K562 (cell line): ENCODE measurements at regions not wholly inside any gene's neighbourhood (a gene's known extent, or its start where the extent isn't known, plus 50 kb on each side); places are given as distances from the start of the nearest gene placed in this dataset.

Source experiments
- ATAC-seq: fragments of 200-7000 bp; cut with Tn5 transposase; 3 replicates; pipeline ENCODE4 v1.9.1; 2020; ENCODE audit warnings: moderate library complexity
- BruUV-seq: library from RNA; stranded (reverse); fragments of 400-500 nt; replicated peaks from 2 replicates; lab custom pipeline; 2021; lab: Mats Ljungman, UMichigan
- CTCF ChIA-PET: fragments of 300-600 bp; formaldehyde crosslinking; extraction: SDS; loops from one replicate; lab custom pipeline; 2021; ENCODE audit warnings: low intra/inter-chr PET ratio; lab: Yijun Ruan, JAX
- POLR2A ChIA-PET: fragments of 300-600, 350-650 bp; sonication (Branson Sonifier 250); formaldehyde crosslinking; extraction: SDS; loops from one replicate; lab custom pipeline; 2021; ENCODE audit warnings: antibody characterized with exemption, inconsistent platforms; lab: Yijun Ruan, JAX
- DNase-seq, 4 experiments: peaks; one replicate each; pipeline versions ENCODE4 v3.0.0 to v3.0.0-alpha.2; 2011 to 2018; ENCODE audit warnings: low spot score in 3 of 4, mixed read lengths in 3 of 4; ENCODE audit errors: extremely low read depth in 1 of 4
- FAIRE-seq: peaks from 2 replicates; lab custom pipeline; 2011; peaks lifted over from hg19 to GRCh38; lab: Jason Lieb, UNC
- H2AFZ ChIP-seq: 2 replicates; pipeline ENCODE4 v1.6.0; 2011; ENCODE audit warnings: low read depth, low read length, control low read depth, inconsistent platforms
- H3K27ac ChIP-seq: fragments of 200-600 bp; 3 replicates; pipeline ENCODE4 v1.8.0; 2011; ENCODE audit warnings: low read depth, mild to moderate bottlenecking, control low read depth, inconsistent platforms, low read length, moderate library complexity, mixed read lengths; ENCODE audit errors: extremely low read depth
- H3K27me3 ChIP-seq, 2 experiments: fragments of 300-600 bp in 1 of 2; 2 replicates in 1 of 2; 3 replicates in 1 of 2; pipeline versions ENCODE4 v1.6.0 to v1.8.0; 2011; ENCODE audit warnings: inconsistent platforms in 2 of 2, low read length in 2 of 2, mild to moderate bottlenecking in 1 of 2, mixed read lengths in 1 of 2, moderate library complexity in 1 of 2; ENCODE audit not compliant: control insufficient read depth in 2 of 2, insufficient read depth in 2 of 2
- H3K36me3 ChIP-seq: fragments of 300-600 bp; 3 replicates; pipeline ENCODE4 v1.8.0; 2011; ENCODE audit warnings: mild to moderate bottlenecking, low read length, inconsistent platforms; ENCODE audit not compliant: control insufficient read depth, insufficient read depth
- H3K4me1 ChIP-seq, 2 experiments: fragments of 200-600 bp in 1 of 2; replicated peaks in 1 of 2; 2 replicates in 1 of 2; 3 replicates in 1 of 2; pipeline versions ENCODE4 v1.5.1 to v1.8.0; 2011; ENCODE audit warnings: inconsistent platforms in 2 of 2, low read length in 2 of 2, mild to moderate bottlenecking in 1 of 2, mixed read lengths in 1 of 2, moderate library complexity in 1 of 2; ENCODE audit not compliant: control insufficient read depth in 2 of 2, insufficient read depth in 2 of 2
- H3K4me2 ChIP-seq: 2 replicates; pipeline ENCODE4 v1.6.1; 2011; ENCODE audit warnings: low read length, control low read depth, inconsistent platforms, mixed read lengths; ENCODE audit not compliant: insufficient read depth
- H3K4me3 ChIP-seq: fragments of 200-600 bp; sonication (generic), shearing (Covaris generic); 2 replicates; pipeline ENCODE4 v1.5.1; 2016; ENCODE audit warnings: control low read depth, inconsistent platforms
- H3K79me2 ChIP-seq: fragments of 200-600 bp; 3 replicates; pipeline ENCODE4 v1.8.0; 2011; ENCODE audit warnings: low read length, inconsistent platforms; ENCODE audit not compliant: control insufficient read depth, insufficient read depth
- H3K9ac ChIP-seq, 2 experiments: 2 replicates each; pipeline versions ENCODE4 v1.6.0 to v1.6.1; 2011; ENCODE audit warnings: low read depth in 2 of 2, low read length in 2 of 2, control low read depth in 1 of 2, inconsistent platforms in 1 of 2, mild to moderate bottlenecking in 1 of 2, mixed read lengths in 1 of 2; ENCODE audit not compliant: insufficient read depth in 1 of 2
- H3K9me1 ChIP-seq: one replicate; pipeline ENCODE4 v1.6.0; 2011; ENCODE audit warnings: inconsistent platforms, mild to moderate bottlenecking, low read length, moderate library complexity; ENCODE audit not compliant: control insufficient read depth, insufficient read depth
- H3K9me3 ChIP-seq: replicated peaks from 2 replicates; pipeline ENCODE4 v1.5.1; 2011; ENCODE audit warnings: low read depth, low read length, inconsistent platforms; ENCODE audit not compliant: control insufficient read depth, insufficient read depth
- H4K20me1 ChIP-seq: replicated peaks from 2 replicates; pipeline ENCODE4 v1.6.1; 2011; ENCODE audit warnings: low read length, inconsistent platforms, mixed read lengths; ENCODE audit not compliant: control insufficient read depth, insufficient read depth
- CEBPB ChIP-seq: fragments of 450-650 bp; IDR thresholded peaks from 2 replicates; pipeline ENCODE4 v1.6.1; 2016; ENCODE audit warnings: missing genetic modification characterization, missing compliant biosample characterization
- MYNN ChIP-seq, 2 experiments: sonication (generic); formaldehyde crosslinking in 1 of 2; IDR thresholded peaks; 2 replicates each; pipeline versions ENCODE4 v1.5.0 to v1.6.1; 2016 to 2020; ENCODE audit warnings: antibody characterized with exemption in 1 of 2, missing genetic modification reagents in 1 of 2
- STAG1 ChIP-seq: sonication (generic); formaldehyde crosslinking; IDR thresholded peaks from 2 replicates; pipeline ENCODE4 v1.5.0; 2020; ENCODE audit warnings: missing genetic modification reagents, borderline replicate concordance
- TARDBP ChIP-seq: fragments of 450-650 bp; IDR thresholded peaks from 2 replicates; pipeline ENCODE4 v1.6.1; 2016
- ZBTB40 ChIP-seq, 2 experiments: fragments of 450-650 bp in 1 of 2; sonication (generic) in 1 of 2; formaldehyde crosslinking in 1 of 2; IDR thresholded peaks; 2 replicates each; pipeline versions ENCODE4 v1.7.1 to v1.9.0; 2016 to 2022; ENCODE audit warnings: inconsistent platforms in 1 of 2, mild to moderate bottlenecking in 1 of 2, missing genetic modification reagents in 1 of 2
- ZC3H11A ChIP-seq: IDR thresholded peaks from 2 replicates; pipeline ENCODE4 v1.6.1; 2012; ENCODE audit warnings: low read depth, low read length, improper control_type of control experiment
- WGBS: fragments of 100-300 bp; shearing (Covaris generic); methylation state at CpG from one replicate; pipeline ENCODE4 v1.1.6; 2016; ENCODE audit warnings: low coverage, mixed read lengths; ENCODE audit not compliant: insufficient coverage; ENCODE audit errors: missing lambda C conversion rate; 5-methylcytosine and 5-hydroxymethylcytosine counted together
- in situ Hi-C: fragments of 300-500 bp; cut with MboI; formaldehyde crosslinking; loops from 4 replicates; pipeline ENCODE4 v1.15.0; 2018; ENCODE audit warnings: inconsistent platforms, mixed read lengths
- intact Hi-C: fragments of 100-400 bp; cut with micrococcal nuclease; formaldehyde crosslinking; loops from 2 replicates; pipeline ENCODE4 v1.14.2; 2022

- no peak overlapping the region for H2AFZ ChIP-seq
- H3K9me1 ChIP-seq = no peaks in the 10 kb centered on the region
- intact Hi-C loops (no loop called here), in situ Hi-C loops (loop anchor here (25.0 kb wide), 2 partner anchors 533 to 983 kb away; no protein-coding TSS in a partner anchor)
- FAIRE-seq = no peak
- no peak overlapping the region for H3K27ac ChIP-seq
- no peak overlapping the region for H3K9ac ChIP-seq
- H3K4me2 ChIP-seq = no peak overlapping the region
- ATAC-seq = no peak
- no peak for DNase-seq
- no peaks in the 10 kb centered on the region for H3K27me3 ChIP-seq
- no TSS peak for BruUV-seq
- H3K36me3 ChIP-seq = no peaks in the 10 kb centered on the region
- ChIA-PET CTCF (no interaction called here), POLR2A (no interaction called here)
- H4K20me1 ChIP-seq = no peaks in the 10 kb centered on the region
- no peaks in the 10 kb centered on the region for H3K79me2 ChIP-seq
- 1% methylated on average over 4 of the region's 4 CpGs for WGBS
- no peak for TF ChIP-seq ZBTB40 (IDR thresholded peaks at IDR 0.05)
- TF ChIP-seq ZBTB40 (CRISPR knock-in tag; IDR thresholded peaks at IDR 0.05) = no peak
- no peak for TF ChIP-seq MYNN (IDR thresholded peaks at IDR 0.05)
- TF ChIP-seq MYNN (CRISPR knock-in tag; IDR thresholded peaks at IDR 0.05) = no peak
- no peak for TF ChIP-seq ZC3H11A
- no peak for TF ChIP-seq TARDBP
- TF ChIP-seq CEBPB (tag) = no peak
- no peak for TF ChIP-seq STAG1 (CRISPR knock-in tag)
- no peaks in the 10 kb centered on the region for H3K9me3 ChIP-seq
- no peaks in the 10 kb centered on the region for H3K4me1 ChIP-seq
- no peak overlapping the region for H3K4me3 ChIP-seq
Observed at GRCh38 chr2:217520356-217521010, 482.3 kb downstream of the TNS1 start.
